Peyer's patch (tissue), 4 donors: ENCODE measurements at regions not wholly inside any gene's neighbourhood (a gene's known extent, or its start where the extent isn't known, plus 50 kb on each side); places are given as distances from the start of the nearest gene placed in this dataset.

Experiments used
- DNase-seq, 3 donors: peaks; one replicate each; pipeline ENCODE4 v3.0.0-alpha.2; 2017 to 2019
- H3K27ac ChIP-seq, 4 donors: fragments of 200-600 bp; sonication (generic); one replicate each; pipeline ENCODE4 v1.5.1; 2016 to 2019
- H3K27me3 ChIP-seq, 2 donors: fragments of 200-600 bp; sonication (generic); one replicate each; pipeline ENCODE4 v1.5.1; 2019
- H3K36me3 ChIP-seq, 3 donors: fragments of 200-600 bp; sonication (generic); one replicate each; pipeline ENCODE4 v1.5.1; 2016 to 2019
- H3K4me1 ChIP-seq, 4 donors: fragments of 200-600 bp; sonication (generic); one replicate each; pipeline ENCODE4 v1.5.1; 2016 to 2019
- H3K4me3 ChIP-seq, 4 donors: fragments of 200-600 bp; sonication (generic); 1 replicate in 3 of 4; 2 replicates in 1 of 4; pipeline ENCODE4 v1.5.1; 2016 to 2019; ENCODE audit warnings: mild to moderate bottlenecking in 1 of 4
- H3K9me3 ChIP-seq, 4 donors: fragments of 200-600 bp; sonication (generic); one replicate each; pipeline ENCODE4 v1.5.1; 2016 to 2019; ENCODE audit warnings: mild to moderate bottlenecking in 1 of 4
- POLR2A ChIP-seq, 2 donors: fragments of 450-650 bp; IDR thresholded peaks; one replicate each; pipeline ENCODE4 v1.5.1; 2017; ENCODE audit warnings: antibody characterized with exemption in 2 of 2, mild to moderate bottlenecking in 2 of 2, moderate library complexity in 2 of 2
- TF ChIP-seq, protein P1 (sequence below), 6 experiments: fragments of 450-650 bp in 4 of 6; fragments of 200-600 bp in 2 of 6; sonication (generic) in 1 of 6; IDR thresholded peaks; one replicate each; pipeline ENCODE4 v1.5.1; 2017 to 2019; ENCODE audit warnings: antibody characterized with exemption in 6 of 6, mild to moderate bottlenecking in 3 of 6, moderate library complexity in 1 of 6

DNA sequence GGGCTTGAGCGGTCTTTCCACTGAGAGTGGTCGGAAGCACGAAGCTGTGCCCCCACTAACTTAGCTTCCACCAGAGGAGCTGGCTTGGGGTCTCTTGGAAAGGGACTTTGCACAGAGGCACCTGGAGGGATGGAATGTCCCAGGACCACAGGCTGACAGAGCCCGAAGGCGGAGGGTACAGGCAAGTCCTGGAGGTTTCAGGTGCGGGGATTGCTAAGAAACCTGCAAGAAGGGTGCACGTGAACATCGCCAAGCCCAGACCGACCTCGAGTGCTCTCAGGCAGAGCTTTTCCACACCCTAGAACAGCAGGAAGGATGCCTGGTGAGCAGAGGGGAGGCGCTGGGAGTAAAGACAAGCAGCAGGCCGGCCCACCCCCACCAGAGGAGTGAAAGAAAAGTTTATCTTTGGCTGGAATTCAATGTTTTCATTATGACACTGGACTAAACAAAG lies 61.6 kb downstream of the SERPINA3 start:
- DNase-seq = no peak
- no peaks in the 10 kb centered on the region for H3K9me3 ChIP-seq
- H3K27me3 ChIP-seq = no peaks in the 10 kb centered on the region
- H3K36me3 ChIP-seq = no peaks in the 10 kb centered on the region
- H3K27ac ChIP-seq = no peak overlapping the region
- no peaks in the 10 kb centered on the region for H3K4me1 ChIP-seq
- no peak overlapping the region for H3K4me3 ChIP-seq
- TF ChIP-seq, protein P1, sequence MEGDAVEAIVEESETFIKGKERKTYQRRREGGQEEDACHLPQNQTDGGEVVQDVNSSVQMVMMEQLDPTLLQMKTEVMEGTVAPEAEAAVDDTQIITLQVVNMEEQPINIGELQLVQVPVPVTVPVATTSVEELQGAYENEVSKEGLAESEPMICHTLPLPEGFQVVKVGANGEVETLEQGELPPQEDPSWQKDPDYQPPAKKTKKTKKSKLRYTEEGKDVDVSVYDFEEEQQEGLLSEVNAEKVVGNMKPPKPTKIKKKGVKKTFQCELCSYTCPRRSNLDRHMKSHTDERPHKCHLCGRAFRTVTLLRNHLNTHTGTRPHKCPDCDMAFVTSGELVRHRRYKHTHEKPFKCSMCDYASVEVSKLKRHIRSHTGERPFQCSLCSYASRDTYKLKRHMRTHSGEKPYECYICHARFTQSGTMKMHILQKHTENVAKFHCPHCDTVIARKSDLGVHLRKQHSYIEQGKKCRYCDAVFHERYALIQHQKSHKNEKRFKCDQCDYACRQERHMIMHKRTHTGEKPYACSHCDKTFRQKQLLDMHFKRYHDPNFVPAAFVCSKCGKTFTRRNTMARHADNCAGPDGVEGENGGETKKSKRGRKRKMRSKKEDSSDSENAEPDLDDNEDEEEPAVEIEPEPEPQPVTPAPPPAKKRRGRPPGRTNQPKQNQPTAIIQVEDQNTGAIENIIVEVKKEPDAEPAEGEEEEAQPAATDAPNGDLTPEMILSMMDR (IDR thresholded peaks at IDR 0.05) = no peak
- no peak for TF ChIP-seq POLR2A (IDR thresholded peaks at IDR 0.05)
